Femur (tissue), 1 donor: ENCODE measurements at regions not wholly inside any gene's neighbourhood (a gene's known extent, or its start where the extent isn't known, plus 50 kb on each side); places are given as distances from the start of the nearest gene placed in this dataset.
"Not testable (repeated sequence)": the region's sequence is repeated elsewhere in the genome, so short reads cannot be mapped to it uniquely, and the experiment has no call there.

ENCODE experiments used
- DNase-seq: peaks from one replicate; pipeline ENCODE4 v3.0.0-alpha.2; 2017

DNA sequence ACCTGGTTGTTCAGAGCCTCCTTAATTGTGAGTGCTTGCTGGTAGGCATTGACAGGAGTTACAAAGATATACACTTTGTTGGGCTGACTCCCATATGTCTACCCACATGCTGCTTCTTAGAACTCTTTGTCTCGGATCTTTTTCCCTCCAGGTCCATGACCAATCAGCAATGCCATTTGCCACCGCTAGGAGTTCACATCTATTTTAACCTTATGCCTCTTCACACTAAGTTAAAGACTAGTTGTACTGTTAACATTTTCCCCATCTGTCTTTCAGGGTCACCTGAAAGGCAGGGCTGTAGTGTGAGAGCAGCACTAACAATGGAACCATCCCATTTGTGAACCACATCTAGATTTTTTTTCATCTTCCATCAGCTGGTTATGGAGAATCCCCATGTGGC lies 226.7 kb upstream of the NPY start:
- no peak for DNase-seq

GRCh38 chr7:24058953-24059352 lies 225.0 kb upstream of the NPY start:
- DNase-seq = no peak

DNA sequence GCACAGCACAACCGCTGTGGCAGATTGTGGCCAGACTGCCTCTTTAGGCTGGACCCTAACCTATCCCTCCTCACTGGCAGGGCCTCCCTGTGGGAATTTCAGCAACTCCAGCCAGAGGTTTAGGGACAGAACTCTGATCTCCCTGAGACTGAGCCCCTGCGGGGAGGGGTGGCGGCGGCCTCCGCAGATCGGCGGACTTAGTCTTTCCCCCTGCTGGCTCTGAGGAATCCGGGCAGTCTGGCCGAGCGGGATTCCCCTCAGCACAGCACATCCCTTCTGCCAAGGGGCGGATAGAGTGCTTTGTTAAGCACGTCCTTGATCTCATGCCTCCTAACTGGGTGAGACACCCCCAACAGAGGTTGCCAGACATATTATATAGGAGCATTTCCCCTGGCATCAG lies 224.2 kb upstream of the NPY start:
- DNase-seq = no peak

DNA sequence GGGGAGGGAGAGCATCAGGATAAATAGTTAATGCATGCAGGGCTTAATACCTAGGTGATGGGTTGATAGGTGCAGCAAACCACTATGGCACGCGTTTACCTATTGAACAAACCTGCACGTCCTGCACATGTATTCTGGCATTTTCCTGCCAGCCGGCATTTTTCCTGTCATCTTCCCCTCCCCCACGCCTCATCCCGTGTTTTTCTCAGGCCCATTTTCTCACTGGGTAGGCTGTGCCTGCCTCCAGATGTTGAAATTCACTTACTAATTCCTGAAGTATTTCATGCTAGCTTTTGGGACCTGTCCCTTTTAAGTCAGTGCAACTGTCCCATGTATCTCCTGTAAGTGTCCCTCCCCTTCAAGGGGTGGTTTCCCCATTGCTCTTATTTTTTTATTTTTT lies 220.3 kb upstream of the NPY start:
- DNase-seq = no peak

DNA sequence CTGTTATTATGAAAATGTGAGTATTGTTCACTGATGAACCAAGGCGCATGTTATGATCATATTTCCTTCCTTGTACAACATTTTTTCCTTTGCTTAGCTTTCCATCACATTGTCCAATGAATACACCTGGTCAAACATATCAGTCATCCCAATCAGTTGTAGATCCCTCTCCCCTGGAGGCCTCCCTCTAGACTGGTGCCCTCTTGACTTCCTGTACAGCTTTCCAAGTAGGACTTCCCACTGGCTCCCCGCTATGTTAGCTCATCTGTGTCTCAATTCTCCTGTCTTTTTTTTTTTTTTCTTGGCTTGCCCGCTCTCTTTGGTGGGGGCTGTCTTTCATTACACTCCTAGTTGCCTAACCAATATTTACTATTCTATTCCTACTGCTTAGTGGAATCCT lies 214.2 kb upstream of the NPY start:
- DNase-seq = no peak

DNA sequence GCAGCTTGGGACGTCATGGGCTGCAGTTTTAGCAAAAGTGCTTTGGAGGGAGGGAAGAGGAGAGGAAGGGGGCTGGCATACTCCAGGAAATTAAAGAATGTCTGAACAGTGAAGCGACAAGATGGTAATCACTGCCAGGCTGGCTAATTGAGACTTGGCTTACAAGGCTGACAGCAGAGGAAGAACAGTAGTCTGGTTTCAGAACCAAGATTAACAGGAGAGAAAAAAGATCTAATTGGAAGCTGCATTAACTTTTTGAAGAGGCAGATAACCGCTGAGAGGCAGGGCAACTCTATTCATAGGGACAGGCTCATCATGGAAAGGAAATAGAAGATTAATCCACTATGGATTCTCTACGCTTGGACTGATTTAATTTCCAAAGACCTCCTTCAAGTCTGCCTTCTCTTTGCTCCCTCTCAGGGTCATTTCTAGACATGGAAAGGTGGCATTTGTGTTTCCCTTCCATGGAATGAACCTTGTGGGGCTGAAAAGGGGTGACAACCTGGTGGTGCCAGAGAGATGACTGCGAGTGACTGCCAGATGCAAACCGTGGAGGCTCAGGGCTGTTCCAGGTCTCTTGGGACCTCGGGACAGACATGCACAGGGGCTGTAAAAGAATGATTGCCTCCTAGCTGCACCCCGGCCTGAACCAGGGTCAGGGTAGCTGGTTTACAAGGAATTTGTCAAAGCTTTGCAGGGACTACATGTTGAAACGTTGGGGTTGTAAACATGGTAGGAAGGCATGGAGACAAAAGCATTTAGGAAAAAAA lies 210.2 kb upstream of the NPY start:
- no peak for DNase-seq

GRCh38 chr7:24075426-24075810 lies 208.6 kb upstream of the NPY start:
- no peak for DNase-seq

- no peak for DNase-seq
These were observed 201.2 kb upstream of the NPY start for GRCh38 chr7:24082826-24083225.

GRCh38 chr7:24102988-24103387 lies 181.0 kb upstream of the NPY start:
- no peak for DNase-seq

- DNase-seq = no peak
These were observed 175.0 kb upstream of the NPY start for GRCh38 chr7:24108906-24109376.

DNA sequence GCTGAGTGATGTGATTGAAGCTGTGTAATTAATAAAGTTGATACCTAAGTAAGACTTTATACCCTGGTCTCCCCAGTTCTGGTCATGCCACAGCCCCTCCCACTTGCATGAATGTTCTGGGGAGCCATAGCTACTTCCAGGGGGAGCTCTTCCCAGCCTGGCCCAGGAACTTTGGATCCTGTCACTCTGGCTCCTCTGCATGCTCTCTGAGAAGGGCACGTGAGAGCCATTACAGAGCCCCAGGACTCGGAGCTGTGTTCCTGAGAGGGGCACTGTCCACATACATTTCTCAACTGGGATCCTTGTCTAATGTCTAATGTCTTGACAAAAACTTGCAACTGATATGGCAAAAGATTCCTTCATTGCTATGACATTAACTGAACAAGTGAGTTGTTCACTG lies 173.9 kb upstream of the NPY start:
- DNase-seq = no peak

DNA sequence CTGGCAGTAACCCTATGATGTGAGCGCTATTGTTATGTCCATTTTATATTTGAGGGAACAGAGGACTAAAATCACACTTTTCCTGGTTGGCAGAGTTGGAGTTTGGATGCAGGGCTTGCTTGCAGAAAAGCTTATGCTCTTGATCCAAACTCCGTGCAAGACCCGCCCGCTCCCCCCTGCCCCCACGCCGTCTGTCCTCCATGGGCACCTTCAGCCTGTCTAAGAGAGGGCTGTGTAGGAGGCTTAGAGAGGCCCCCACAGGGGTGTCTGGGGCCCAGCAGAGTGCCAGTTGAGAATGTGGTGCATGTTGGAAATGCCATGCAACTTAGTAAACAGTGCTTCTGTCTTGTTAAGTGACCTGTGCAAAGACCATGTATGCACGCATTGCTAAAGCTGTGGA lies 170.5 kb upstream of the NPY start:
- DNase-seq = no peak

DNA sequence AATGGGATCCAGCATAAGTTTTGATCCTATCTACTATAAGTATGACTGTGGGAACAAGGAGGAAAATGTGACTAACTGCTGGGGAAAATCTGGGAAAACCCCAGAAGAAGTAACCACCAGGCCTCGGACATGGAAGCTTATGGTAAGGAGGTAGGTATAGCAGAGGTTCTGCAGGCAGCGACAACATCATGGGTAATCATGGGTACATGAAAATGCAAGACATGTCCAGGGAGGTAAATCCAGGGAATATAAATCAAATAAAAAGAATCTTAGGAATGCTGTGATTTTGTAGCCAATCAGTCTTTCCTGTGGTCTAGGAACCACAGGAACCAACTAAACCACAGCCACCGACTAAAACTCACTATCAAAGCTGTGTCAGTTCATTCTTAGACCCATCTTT lies 168.3 kb upstream of the NPY start:
- no peak for DNase-seq

DNA sequence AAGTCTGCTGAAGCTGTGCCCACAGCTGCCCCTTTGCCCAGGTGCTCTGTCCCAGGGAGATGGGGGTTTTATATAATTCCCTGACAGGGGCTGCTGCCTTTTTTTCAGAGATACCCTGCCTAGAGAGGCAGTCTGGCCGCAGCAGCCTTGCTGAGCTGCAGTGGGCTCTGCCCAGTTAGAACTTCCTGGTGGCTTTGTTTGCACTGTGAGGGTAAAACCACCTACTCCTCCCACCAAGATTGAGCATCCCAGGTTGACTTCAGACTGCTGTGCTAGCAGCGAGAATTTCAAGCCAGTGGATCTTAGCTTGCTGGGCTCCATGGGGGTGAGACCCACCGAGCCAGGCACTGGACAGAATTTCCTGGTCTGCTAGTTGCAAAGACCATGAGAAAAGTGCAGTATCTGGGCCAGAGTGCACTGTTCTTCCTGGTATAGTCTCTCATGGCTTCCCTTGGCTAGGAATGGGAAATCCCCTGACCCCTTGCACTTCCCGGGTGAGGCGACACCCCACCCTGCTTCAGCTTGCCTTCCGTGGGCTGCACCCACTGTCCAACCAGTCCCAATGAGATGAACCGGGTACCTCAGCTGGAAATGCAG lies 166.0 kb upstream of the NPY start:
- DNase-seq = not testable (repeated sequence)

DNA sequence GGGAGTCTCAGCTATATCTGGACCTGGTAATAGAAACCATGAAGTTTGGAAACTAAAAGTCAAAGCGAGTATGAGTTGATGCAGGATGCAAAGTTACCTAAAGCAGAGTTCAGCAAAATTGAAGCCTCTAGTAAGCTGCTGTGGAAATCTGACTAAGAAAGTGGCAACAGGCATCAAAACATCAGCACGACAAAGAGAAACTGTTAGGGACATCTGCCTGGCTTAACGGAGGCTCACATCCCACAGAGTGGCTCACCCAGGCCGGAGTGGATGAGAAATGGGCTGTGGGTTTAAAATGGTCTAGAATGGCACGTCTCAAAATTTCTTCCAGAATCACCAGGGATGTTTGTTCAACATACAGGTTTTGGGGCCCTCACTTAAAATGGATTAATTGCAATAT lies 164.1 kb upstream of the NPY start:
- no peak for DNase-seq

GRCh38 chr7:24123076-24123475 lies 160.9 kb upstream of the NPY start:
- no peak for DNase-seq

GRCh38 chr7:24125765-24126164 lies 158.2 kb upstream of the NPY start:
- no peak for DNase-seq

- DNase-seq = no peak
These were observed 156.1 kb upstream of the NPY start for GRCh38 chr7:24127930-24128329.

DNA sequence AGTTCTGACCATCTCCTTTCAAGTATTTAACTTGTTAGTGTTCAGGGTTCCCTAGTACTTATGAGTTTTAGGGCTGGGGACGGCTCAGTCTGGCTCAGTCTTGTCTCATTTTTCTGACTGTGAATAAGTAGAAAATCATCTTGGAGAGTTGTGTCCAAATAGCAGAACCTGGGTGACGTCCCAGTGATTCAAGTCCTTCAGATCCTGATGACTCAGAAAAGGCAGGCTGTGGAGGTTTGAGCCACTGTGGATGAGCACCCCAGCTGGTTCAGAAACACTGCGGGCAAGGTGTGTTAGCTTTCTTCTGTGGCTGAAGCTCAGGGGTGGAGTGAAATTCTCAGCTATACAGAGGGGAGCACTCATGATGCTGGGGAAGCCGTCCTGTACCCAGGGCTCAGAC lies 154.4 kb upstream of the NPY start:
- no peak for DNase-seq

DNA sequence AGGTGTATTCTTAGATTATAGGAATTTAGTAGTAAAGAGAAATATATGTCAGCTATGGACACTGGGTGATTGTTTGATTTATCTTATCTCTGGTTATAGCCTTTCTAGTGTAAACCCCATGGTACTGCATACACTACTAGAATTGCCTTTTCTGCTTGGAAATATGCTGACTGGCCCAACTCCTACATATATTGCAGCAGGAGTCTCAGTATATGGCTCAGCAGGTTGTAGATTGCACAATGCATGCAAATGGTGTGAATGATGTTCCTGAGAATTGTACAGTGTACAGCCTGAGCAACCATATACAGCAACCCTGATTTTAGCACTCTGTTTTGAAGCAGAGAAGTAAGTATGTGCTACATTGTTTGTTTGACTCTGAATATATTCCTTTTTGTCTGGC lies 153.4 kb upstream of the NPY start:
- DNase-seq = no peak

GRCh38 chr7:24133691-24134090 lies 150.3 kb upstream of the NPY start:
- no peak for DNase-seq

GRCh38 chr7:24134535-24134934 lies 149.5 kb upstream of the NPY start:
- no peak for DNase-seq

DNA sequence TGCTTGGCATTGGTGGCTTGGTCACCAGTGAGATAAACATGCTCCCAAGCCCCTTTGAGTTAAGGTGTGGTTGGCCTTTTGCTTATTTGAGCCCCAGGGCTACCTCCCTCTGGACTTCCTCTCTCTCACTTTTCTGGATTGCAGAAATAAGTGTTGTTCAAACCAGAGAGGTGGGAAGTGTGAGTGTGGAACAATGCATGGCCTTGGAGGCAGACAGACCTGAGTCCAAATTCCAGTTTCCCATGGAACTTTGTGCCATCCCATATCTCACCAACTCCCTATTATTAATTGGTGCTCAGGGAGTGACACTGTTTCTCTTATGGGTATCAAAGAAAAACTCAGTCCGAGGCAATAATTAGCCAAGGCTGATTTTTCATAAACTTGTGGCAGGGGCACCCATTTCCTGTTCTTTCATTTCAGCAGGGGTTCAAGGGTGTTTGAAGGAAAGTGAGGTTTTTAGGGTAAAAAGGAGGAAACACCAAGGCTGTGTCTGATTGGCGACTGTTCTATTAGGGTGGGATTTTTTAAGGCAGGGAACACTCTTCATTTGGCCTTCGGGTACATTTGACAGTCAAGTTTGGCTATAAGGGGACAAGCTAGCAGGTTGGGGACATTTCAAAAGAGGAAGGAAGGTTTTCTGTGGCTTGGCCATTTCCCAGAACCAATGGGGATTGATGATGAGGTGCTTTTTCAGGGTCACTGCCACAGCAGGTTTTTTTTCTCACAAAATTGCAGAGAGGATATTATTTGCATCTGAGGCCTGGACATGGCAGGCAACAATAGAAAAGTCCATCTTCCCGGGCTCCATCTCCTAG lies 148.8 kb upstream of the NPY start:
- DNase-seq = no peak

DNA sequence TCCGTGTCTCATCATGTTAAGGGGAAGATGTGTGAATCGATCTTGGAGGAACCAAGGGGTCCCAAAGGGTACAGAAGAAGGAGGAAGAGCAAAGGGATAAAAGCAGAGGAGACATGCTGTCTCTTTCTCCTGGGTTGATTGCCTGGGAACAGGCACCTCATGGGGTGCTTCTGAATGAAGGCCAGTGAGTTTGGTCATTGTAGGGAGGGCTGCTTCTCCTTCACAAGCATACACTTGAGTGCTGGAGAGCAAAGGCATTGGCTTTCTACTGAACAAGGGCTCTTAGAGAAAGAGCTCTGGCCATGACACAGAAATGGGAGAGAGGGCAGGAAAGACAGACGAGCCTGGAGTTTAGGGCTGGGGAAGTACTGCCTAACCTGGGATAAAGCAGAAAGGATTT lies 146.7 kb upstream of the NPY start:
- no peak for DNase-seq
